ENCODE measurements at regions not wholly inside any gene's neighbourhood (a gene's known extent, or its start where the extent isn't known, plus 50 kb on each side); places are given as distances from the start of the nearest gene placed in this dataset.

GRCh38 chr3:135739779-135740178 lies 225.7 kb upstream of the PPP2R3A start:
- BruUV-seq (replicated peaks), result no TSS peak
- FAIRE-seq, result no peak
- Histone ChIP-seq H3K79me2 (ENCODE audit: control insufficient read depth, insufficient read depth, low read length) (no peaks in the 10 kb centered on the region), H3K4me2 (ENCODE audit: insufficient read depth, low read length) (no peak overlapping the region), H3K27ac (ENCODE audit: extremely low read depth, low read depth, low read length) (no peak overlapping the region), H3K9me1 (ENCODE audit: control insufficient read depth, insufficient read depth, low read length) (no peaks in the 10 kb centered on the region), H3K9me3 (replicated peaks; ENCODE audit: control insufficient read depth, insufficient read depth, low read depth, low read length) (no peaks in the 10 kb centered on the region; the same call in 1 of the 2 replicates), H3K36me3 (ENCODE audit: control insufficient read depth, insufficient read depth, low read length) (no peaks in the 10 kb centered on the region), H3K27me3 (ENCODE audit: control insufficient read depth in 2 of 2, insufficient read depth in 2 of 2, low read length in 2 of 2) (no peaks in the 10 kb centered on the region), H3K4me3 (no peak overlapping the region), H3K9ac (ENCODE audit: insufficient read depth in 1 of 2, low read depth in 2 of 2, low read length in 2 of 2) (no peak overlapping the region), H3K4me1 (replicated peaks in 1 of 2; ENCODE audit: control insufficient read depth in 2 of 2, insufficient read depth in 2 of 2, low read length in 2 of 2) (no peaks in the 10 kb centered on the region), H2AFZ (ENCODE audit: low read depth, low read length) (no peak overlapping the region), H4K20me1 (replicated peaks; ENCODE audit: control insufficient read depth, insufficient read depth, low read length) (no peaks in the 10 kb centered on the region)
- DNase-seq (ENCODE audit: extremely low read depth in 1 of 4, low spot score in 3 of 4), result no peak
- ATAC-seq, result no peak
- intact Hi-C loops (cut with micrococcal nuclease) (no loop called here), in situ Hi-C loops (cut with MboI) (no loop called here)
- 0% methylated on average over 2 of the region's 2 CpGs for WGBS (ENCODE audit: insufficient coverage, low coverage, missing lambda C conversion rate)
- TF ChIP-seq RFX1 (IDR thresholded peaks at IDR 0.05) (peak; percentile 73), DPF2 (IDR thresholded peaks at IDR 0.05) (no peak)
- ChIA-PET CTCF (ENCODE audit: low intra/inter-chr PET ratio) (no interaction called here), POLR2A (no interaction called here)

- Histone ChIP-seq H3K4me2 (ENCODE audit: insufficient read depth, low read length) (no peak overlapping the region), H3K9me3 (replicated peaks; ENCODE audit: control insufficient read depth, insufficient read depth, low read depth, low read length) (no peaks in the 10 kb centered on the region; the same call in 1 of the 2 replicates), H4K20me1 (replicated peaks; ENCODE audit: control insufficient read depth, insufficient read depth, low read length) (no peaks in the 10 kb centered on the region), H3K4me1 (replicated peaks in 1 of 2; ENCODE audit: control insufficient read depth in 2 of 2, insufficient read depth in 2 of 2, low read length in 2 of 2) (no peaks in the 10 kb centered on the region), H3K27ac (ENCODE audit: extremely low read depth, low read depth, low read length) (no peak overlapping the region), H3K4me3 (no peak overlapping the region), H3K79me2 (ENCODE audit: control insufficient read depth, insufficient read depth, low read length) (no peaks in the 10 kb centered on the region), H3K27me3 (ENCODE audit: control insufficient read depth in 2 of 2, insufficient read depth in 2 of 2, low read length in 2 of 2) (no peaks in the 10 kb centered on the region), H2AFZ (ENCODE audit: low read depth, low read length) (no peak overlapping the region), H3K9ac (ENCODE audit: insufficient read depth in 1 of 2, low read depth in 2 of 2, low read length in 2 of 2) (no peak overlapping the region), H3K36me3 (ENCODE audit: control insufficient read depth, insufficient read depth, low read length) (no peaks in the 10 kb centered on the region), H3K9me1 (ENCODE audit: control insufficient read depth, insufficient read depth, low read length) (no peaks in the 10 kb centered on the region)
- no TSS peak for BruUV-seq (replicated peaks)
- in situ Hi-C loops (cut with MboI), result no loop called here
- TF ChIP-seq BCOR (IDR thresholded peaks at IDR 0.05), result no peak
- no peak for TF ChIP-seq GATAD2B (IDR thresholded peaks at IDR 0.05; ENCODE audit: borderline replicate concordance)
- TF ChIP-seq RNF2 (IDR thresholded peaks at IDR 0.05), result no peak
- no peak for TF ChIP-seq ZNF561 (CRISPR knock-in tag; conservative IDR thresholded peaks at IDR 0.05)
- no peak for TF ChIP-seq RBM25 (IDR thresholded peaks at IDR 0.05; ENCODE audit: low read depth, low read length, severe bottlenecking)
- TF ChIP-seq MNT (conservative IDR thresholded peaks at IDR 0.05), result no peak
- no peak for TF ChIP-seq MTA2 (IDR thresholded peaks at IDR 0.05; ENCODE audit: low read depth)
- POLR2A ChIA-PET, result no interaction called here
- FAIRE-seq (no peak), DNase-seq (ENCODE audit: extremely low read depth in 1 of 4, low spot score in 3 of 4) (no peak), ATAC-seq (no peak)
- 0% methylated on average over 9 of the region's 9 CpGs for WGBS (ENCODE audit: insufficient coverage, low coverage, missing lambda C conversion rate)
- CTCF ChIA-PET (ENCODE audit: low intra/inter-chr PET ratio), result no interaction called here
- intact Hi-C loops (cut with micrococcal nuclease), result no loop called here
These were observed 225.3 kb upstream of the PPP2R3A start for GRCh38 chr3:135740211-135740610.

All from K562 (cell line).